SK-N-SH (cell line): ENCODE measurements at regions not wholly inside any gene's neighbourhood (a gene's known extent, or its start where the extent isn't known, plus 50 kb on each side); places are given as distances from the start of the nearest gene placed in this dataset.

Experiments
- CTCF ChIA-PET: fragments of 300-600, 350-600 bp; formaldehyde crosslinking; extraction: SDS; loops from one replicate; lab custom pipeline; 2021; lab: Yijun Ruan, JAX
- POLR2A ChIA-PET: fragments of 350-600 bp; sonication (Branson Sonifier 250); formaldehyde crosslinking; extraction: SDS; loops from one replicate; lab custom pipeline; 2020; ENCODE audit warnings: antibody characterized with exemption, inconsistent platforms; lab: Yijun Ruan, JAX
- DNase-seq: peaks from one replicate; pipeline ENCODE4 v3.0.0; 2012
- H2AFZ ChIP-seq: fragments of 200-600 bp; sonication (generic); 2 replicates; pipeline ENCODE4 v1.8.1; 2016; ENCODE audit warnings: antibody characterized with exemption, mild to moderate bottlenecking, low read depth
- H3F3A ChIP-seq: fragments of 200-600 bp; sonication (generic); replicated peaks from 2 replicates; pipeline ENCODE3; 2016; ENCODE audit warnings: antibody characterized with exemption, mild to moderate bottlenecking; ENCODE audit not compliant: insufficient read depth
- H3K27ac ChIP-seq, 2 experiments: fragments of 200-500 bp in 1 of 2; fragments of 200-600 bp in 1 of 2; sonication (Bioruptor generic) in 1 of 2; sonication (generic), shearing (Covaris generic) in 1 of 2; 2 replicates each; pipeline versions ENCODE4 v1.5.1 to v1.6.1; 2014 to 2016; ENCODE audit warnings: low read depth in 2 of 2, inconsistent platforms in 1 of 2, low read length in 1 of 2, mild to moderate bottlenecking in 1 of 2, mixed read lengths in 1 of 2
- H3K27me3 ChIP-seq: fragments of 200-600 bp; sonication (generic), shearing (Covaris generic); 2 replicates; pipeline ENCODE4 v1.6.1; 2016; ENCODE audit warnings: mixed run types; ENCODE audit not compliant: insufficient read depth
- H3K36me3 ChIP-seq, 2 experiments: fragments of 200-500 bp in 1 of 2; fragments of 200-600 bp in 1 of 2; sonication (Bioruptor generic) in 1 of 2; sonication (generic) in 1 of 2; replicated peaks in 1 of 2; 2 replicates each; pipeline versions ENCODE3 to v1.5.1; 2014 to 2016; ENCODE audit warnings: low read length in 1 of 2, mild to moderate bottlenecking in 1 of 2; ENCODE audit not compliant: insufficient read depth in 2 of 2, control insufficient read depth in 1 of 2
- H3K4me1 ChIP-seq, 2 experiments: fragments of 200-500 bp in 1 of 2; fragments of 200-600 bp in 1 of 2; sonication (Bioruptor generic) in 1 of 2; sonication (generic), shearing (Covaris generic) in 1 of 2; 2 replicates each; pipeline versions ENCODE4 v1.5.1 to v1.6.1; 2014 to 2016; ENCODE audit warnings: low read depth in 1 of 2, low read length in 1 of 2, mixed run types in 1 of 2; ENCODE audit not compliant: insufficient read depth in 2 of 2, control insufficient read depth in 1 of 2
- H3K4me2 ChIP-seq: fragments of 200-600 bp; sonication (generic), shearing (Covaris generic); 2 replicates; pipeline ENCODE4 v1.6.1; 2017; ENCODE audit warnings: mixed run types
- H3K4me3 ChIP-seq, 2 experiments: fragments of 200-500 bp in 1 of 2; fragments of 200-600 bp in 1 of 2; sonication (Bioruptor generic) in 1 of 2; sonication (generic), shearing (Covaris generic) in 1 of 2; 2 replicates each; pipeline versions ENCODE4 v1.5.1 to v1.8.1; 2014 to 2016; ENCODE audit warnings: low read depth in 2 of 2, inconsistent platforms in 1 of 2, low read length in 1 of 2, mild to moderate bottlenecking in 1 of 2, mixed read lengths in 1 of 2, moderate library complexity in 1 of 2
- H3K79me2 ChIP-seq: fragments of 200-600 bp; sonication (generic); 2 replicates; pipeline ENCODE4 v1.8.1; 2017; ENCODE audit warnings: mild to moderate bottlenecking; ENCODE audit not compliant: insufficient read depth
- H3K9ac ChIP-seq: fragments of 200-600 bp; sonication (generic); 2 replicates; pipeline ENCODE4 v1.6.1; 2017; ENCODE audit warnings: mixed run types
- H3K9me2 ChIP-seq: fragments of 200-600 bp; sonication (generic); 2 replicates; pipeline ENCODE4 v1.6.1; 2017; ENCODE audit warnings: mixed run types
- H3K9me3 ChIP-seq: fragments of 200-600 bp; sonication (generic); 2 replicates; pipeline ENCODE4 v1.6.1; 2017; ENCODE audit warnings: mixed run types, mild to moderate bottlenecking, moderate library complexity
- H4K20me1 ChIP-seq: fragments of 200-600 bp; sonication (generic); 2 replicates; pipeline ENCODE4 v1.6.1; 2017; ENCODE audit warnings: mild to moderate bottlenecking, mixed run types; ENCODE audit not compliant: insufficient read depth
- EZH2phosphoT487 ChIP-seq: fragments of 200-600 bp; sonication (generic); IDR thresholded peaks from 2 replicates; pipeline ENCODE4 v1.6.1; 2017; ENCODE audit warnings: low read depth, mixed run types, mild to moderate bottlenecking, antibody characterized with exemption, moderate library complexity, borderline replicate concordance
- FOXJ3 ChIP-seq: sonication (generic); formaldehyde crosslinking; IDR thresholded peaks from 2 replicates; pipeline ENCODE4 v1.5.1; 2020; ENCODE audit warnings: mild to moderate bottlenecking, missing genetic modification reagents
- GABPA ChIP-seq: IDR thresholded peaks from 2 replicates; pipeline ENCODE4 v1.4.0; 2012; ENCODE audit warnings: low read depth, mild to moderate bottlenecking
- GATA2 ChIP-seq: sonication (generic); formaldehyde crosslinking; IDR thresholded peaks from 2 replicates; pipeline ENCODE4 v1.5.0; 2020; ENCODE audit warnings: mild to moderate bottlenecking, missing genetic modification reagents
- JUND ChIP-seq: IDR thresholded peaks from 2 replicates; pipeline ENCODE4 v1.4.0; 2012
- MEF2A ChIP-seq: IDR thresholded peaks from 2 replicates; pipeline ENCODE4 v1.4.0; 2012; ENCODE audit warnings: low read depth, borderline replicate concordance
- MXI1 ChIP-seq: IDR thresholded peaks from 2 replicates; pipeline ENCODE4 v1.6.1; 2012; ENCODE audit warnings: mild to moderate bottlenecking, low read depth, low read length, improper control_type of control experiment
- NRF1 ChIP-seq: IDR thresholded peaks from 2 replicates; pipeline ENCODE4 v1.6.1; 2012; ENCODE audit warnings: low read depth, mild to moderate bottlenecking, low read length
- RAD21 ChIP-seq: IDR thresholded peaks from 2 replicates; pipeline ENCODE4 v1.6.1; 2012; ENCODE audit warnings: mild to moderate bottlenecking, low read length
- REST ChIP-seq: IDR thresholded peaks from 2 replicates; pipeline ENCODE4 v1.6.1; 2012; ENCODE audit warnings: mild to moderate bottlenecking, low read depth, low read length, moderate library complexity
- RFX5 ChIP-seq: IDR thresholded peaks from 2 replicates; pipeline ENCODE4 v1.6.1; 2012; ENCODE audit warnings: mild to moderate bottlenecking, improper control_type of control experiment, low read length
- RXRA ChIP-seq: IDR thresholded peaks from 2 replicates; pipeline ENCODE4 v1.4.0; 2012; ENCODE audit warnings: low read depth, mild to moderate bottlenecking, borderline replicate concordance
- SIN3A ChIP-seq: IDR thresholded peaks from 2 replicates; pipeline ENCODE4 v1.6.1; 2012; ENCODE audit warnings: low read depth, mild to moderate bottlenecking, low read length, moderate library complexity, borderline replicate concordance
- WGBS: methylation state at CpG from one replicate; pipeline ENCODE4 v1.1.6; 2017; ENCODE audit warnings: low lambda C conversion rate; 5-methylcytosine and 5-hydroxymethylcytosine counted together
- TF ChIP-seq, protein P1 (sequence below): fragments of 150-350 bp; IDR thresholded peaks from 2 replicates; pipeline ENCODE4 v1.6.1; 2017; ENCODE audit warnings: antibody characterized with exemption, low read length, low read depth, borderline replicate concordance

DNA sequence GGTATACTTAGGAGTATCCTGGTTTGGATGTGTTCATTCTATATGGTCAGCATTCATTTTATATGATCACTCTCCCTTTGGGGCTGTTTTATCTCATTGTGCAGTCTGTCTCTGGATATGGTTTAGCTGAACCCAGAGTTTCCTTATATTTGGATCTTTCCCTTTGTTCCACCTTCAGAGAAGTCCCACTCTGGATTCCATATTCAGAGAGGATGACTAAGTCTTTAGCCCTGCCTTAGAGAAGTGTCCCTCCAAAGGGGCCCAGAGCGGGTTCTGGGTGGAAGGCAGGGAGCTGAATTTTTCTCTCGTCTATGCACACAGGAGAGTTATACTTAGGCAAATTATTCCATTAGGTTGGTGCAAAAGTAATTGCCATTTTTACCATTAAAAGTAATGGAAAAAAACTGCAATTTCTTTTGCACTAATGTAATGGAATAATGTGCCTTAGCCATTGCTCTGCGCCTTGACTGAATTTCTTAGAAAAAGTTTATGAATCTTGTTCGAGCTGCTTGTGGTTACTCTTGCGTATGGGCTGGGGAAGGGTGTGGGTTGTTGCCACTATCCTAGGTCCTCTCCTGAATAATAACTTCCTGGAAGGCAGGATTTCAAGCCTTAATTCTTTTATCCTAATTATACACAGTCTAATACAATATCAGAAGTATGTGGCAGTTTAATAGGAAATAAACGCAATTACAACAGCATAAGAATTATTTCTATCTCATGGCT is 74.2 kb upstream of the MTPN start:
- H3K36me3 ChIP-seq = no peaks in the 10 kb centered on the region
- H3K27me3 ChIP-seq = no peaks in the 10 kb centered on the region
- 56% methylated on average over 6 of the region's 6 CpGs for WGBS
- DNase-seq = no peak
- H3F3A ChIP-seq = no peaks in the 10 kb centered on the region
- ChIA-PET CTCF (no interaction called here), POLR2A (no interaction called here)
- H3K4me3 ChIP-seq = no peak overlapping the region
- no peak overlapping the region for H3K4me2 ChIP-seq
- H3K9me2 ChIP-seq = no peaks in the 10 kb centered on the region
- H3K9me3 ChIP-seq = no peaks in the 10 kb centered on the region
- no peaks in the 10 kb centered on the region for H3K79me2 ChIP-seq
- TF ChIP-seq MEF2A = no peak
- TF ChIP-seq FOXJ3 = no peak
- TF ChIP-seq REST = no peak
- TF ChIP-seq, protein P1, sequence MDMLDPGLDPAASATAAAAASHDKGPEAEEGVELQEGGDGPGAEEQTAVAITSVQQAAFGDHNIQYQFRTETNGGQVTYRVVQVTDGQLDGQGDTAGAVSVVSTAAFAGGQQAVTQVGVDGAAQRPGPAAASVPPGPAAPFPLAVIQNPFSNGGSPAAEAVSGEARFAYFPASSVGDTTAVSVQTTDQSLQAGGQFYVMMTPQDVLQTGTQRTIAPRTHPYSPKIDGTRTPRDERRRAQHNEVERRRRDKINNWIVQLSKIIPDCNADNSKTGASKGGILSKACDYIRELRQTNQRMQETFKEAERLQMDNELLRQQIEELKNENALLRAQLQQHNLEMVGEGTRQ = no peak
- TF ChIP-seq EZH2phosphoT487 = no peak
- no peak for TF ChIP-seq GATA2 (CRISPR knock-in tag)
- TF ChIP-seq SIN3A = no peak
- no peak for TF ChIP-seq GABPA
- TF ChIP-seq RXRA = no peak
- no peaks in the 10 kb centered on the region for H4K20me1 ChIP-seq
- H3K4me1 ChIP-seq = peaks cover 0 to 2% of the 10 kb centered on the region in 2 experiments; a peak in 2 of 4 replicates
- H3K27ac ChIP-seq = no peak overlapping the region
- no peak overlapping the region for H3K9ac ChIP-seq
- no peak overlapping the region for H2AFZ ChIP-seq

DNA sequence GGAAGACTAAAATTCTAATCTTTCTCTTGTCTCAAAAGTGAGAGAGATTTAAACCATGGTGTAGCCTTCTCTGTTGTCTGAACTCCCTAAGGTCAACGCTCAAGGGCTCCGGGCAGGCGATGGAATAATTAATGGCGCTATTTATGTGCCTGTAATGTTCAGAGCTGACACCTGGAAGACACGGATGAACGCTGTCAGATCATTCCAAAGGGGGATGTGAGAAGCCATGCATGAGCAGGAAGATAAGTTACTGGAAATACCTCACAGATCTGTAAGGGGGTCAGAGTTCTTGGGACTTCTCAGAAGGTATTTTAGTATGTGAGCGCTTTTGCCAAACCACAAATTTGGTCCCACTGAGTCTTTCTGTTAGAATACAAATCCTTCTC is 73.3 kb upstream of the MTPN start:
- ChIA-PET CTCF (interaction anchor here (0.5 kb wide), 1 partner anchor 574 kb away, joined by 3 read pairs; no protein-coding TSS in a partner anchor), POLR2A (no interaction called here)
- DNase-seq = no peak
- H3K4me3 ChIP-seq = no peak overlapping the region
- H3K27me3 ChIP-seq = no peaks in the 10 kb centered on the region
- H4K20me1 ChIP-seq = no peaks in the 10 kb centered on the region
- no peaks in the 10 kb centered on the region for H3K9me3 ChIP-seq
- no peak overlapping the region for H3K4me2 ChIP-seq
- H3F3A ChIP-seq = no peaks in the 10 kb centered on the region
- no peaks in the 10 kb centered on the region for H3K9me2 ChIP-seq
- no peak overlapping the region for H3K27ac ChIP-seq
- H3K79me2 ChIP-seq = no peaks in the 10 kb centered on the region
- peaks cover 0 to 2% of the 10 kb centered on the region in 2 experiments; a peak in 2 of 4 replicates for H3K4me1 ChIP-seq
- no peak overlapping the region for H2AFZ ChIP-seq
- WGBS = 72% methylated on average over 7 of the region's 7 CpGs
- H3K36me3 ChIP-seq = no peaks in the 10 kb centered on the region
- TF ChIP-seq RAD21 = no peak
- TF ChIP-seq GATA2 (CRISPR knock-in tag) = no peak
- no peak for TF ChIP-seq MEF2A
- no peak for TF ChIP-seq NRF1
- TF ChIP-seq JUND = no peak
- no peak for TF ChIP-seq MXI1
- no peak for TF ChIP-seq RFX5
- H3K9ac ChIP-seq = no peak overlapping the region
